GM12878 (cell line): ENCODE measurements at regions not wholly inside any gene's neighbourhood (a gene's known extent, or its start where the extent isn't known, plus 50 kb on each side); places are given as distances from the start of the nearest gene placed in this dataset.
A peak's percentile ranks its signal among the peaks of the same experiment; 100 is the strongest.

Source experiments
- ATAC-seq: fragments of 200-7000 bp; cut with Tn5 transposase; 3 replicates; pipeline ENCODE4 v1.9.1; 2020; ENCODE audit warnings: mild to moderate bottlenecking, moderate library complexity
- BruUV-seq: library from RNA; stranded (reverse); fragments of 400-500 nt; replicated peaks from 2 replicates; lab custom pipeline; 2021; lab: Mats Ljungman, UMichigan
- CTCF ChIA-PET: fragments of 300-600 bp; sonication (Branson Sonifier 250); formaldehyde crosslinking; extraction: SDS; loops from one replicate; lab custom pipeline; 2021; ENCODE audit warnings: inconsistent platforms; lab: Yijun Ruan, JAX
- POLR2A ChIA-PET: fragments of 350-600 bp; formaldehyde crosslinking; extraction: SDS; loops from one replicate; lab custom pipeline; 2021; ENCODE audit warnings: inconsistent platforms; lab: Charles Lee
- RAD21 ChIA-PET: fragments of 300-600 bp; sonication (Branson Sonifier 250); formaldehyde crosslinking; loops from one replicate; lab custom pipeline; 2023; ENCODE audit warnings: antibody characterized with exemption; ENCODE audit not compliant: unreplicated experiment; lab: Charles Lee
- SMC1A ChIA-PET: fragments of 300-600 bp; sonication (Branson Sonifier 250); formaldehyde crosslinking; loops from one replicate; lab custom pipeline; 2023; ENCODE audit not compliant: unreplicated experiment, uncharacterized antibody; lab: Charles Lee
- DNase-seq: peaks from one replicate; pipeline ENCODE4 v3.0.0-alpha.2; 2011; ENCODE audit warnings: low read depth, low spot score
- FAIRE-seq: peaks from 3 replicates; lab custom pipeline; 2011; peaks lifted over from hg19 to GRCh38; lab: Jason Lieb, UNC
- H2AFZ ChIP-seq: 2 replicates; pipeline ENCODE4 v1.6.0; 2011; ENCODE audit warnings: low read depth, low read length, control low read depth; ENCODE audit not compliant: control insufficient read depth
- H3K27ac ChIP-seq: 2 replicates; pipeline ENCODE4 v1.5.1; 2011; ENCODE audit warnings: control low read depth; ENCODE audit not compliant: control insufficient read depth, insufficient read depth
- H3K27me3 ChIP-seq, 2 experiments: replicated peaks in 1 of 2; 2 replicates each; pipeline versions ENCODE4 v1.6.0 to v1.6.1; 2011; ENCODE audit warnings: low read length in 1 of 2; ENCODE audit not compliant: control insufficient read depth in 2 of 2, insufficient read depth in 2 of 2
- H3K36me3 ChIP-seq, 2 experiments: 2 replicates each; pipeline ENCODE4 v1.5.1; 2011; ENCODE audit warnings: low read length in 1 of 2; ENCODE audit not compliant: control insufficient read depth in 2 of 2, insufficient read depth in 2 of 2
- H3K4me1 ChIP-seq: 2 replicates; pipeline ENCODE4 v1.6.1; 2011; ENCODE audit warnings: mild to moderate bottlenecking, low read length, moderate library complexity, mixed read lengths; ENCODE audit not compliant: control insufficient read depth, insufficient read depth
- H3K4me2 ChIP-seq: 2 replicates; pipeline ENCODE4 v1.6.0; 2011; ENCODE audit warnings: control low read depth; ENCODE audit not compliant: control insufficient read depth, insufficient read depth
- H3K4me3 ChIP-seq: fragments of 200-600 bp; sonication (generic); 2 replicates; pipeline ENCODE4 v1.5.1; 2016
- H3K79me2 ChIP-seq: 2 replicates; pipeline ENCODE4 v1.6.0; 2011; ENCODE audit warnings: low read length; ENCODE audit not compliant: control insufficient read depth, insufficient read depth
- H3K9ac ChIP-seq: 2 replicates; pipeline ENCODE4 v1.8.0; 2011; ENCODE audit warnings: low read length, control low read depth, mixed read lengths; ENCODE audit not compliant: control insufficient read depth, insufficient read depth
- H3K9me3 ChIP-seq: replicated peaks from 3 replicates; pipeline ENCODE4 v1.5.1; 2011; ENCODE audit warnings: mild to moderate bottlenecking, low read length; ENCODE audit not compliant: control insufficient read depth, insufficient read depth
- H4K20me1 ChIP-seq: 2 replicates; pipeline ENCODE4 v1.6.0; 2011; ENCODE audit not compliant: control insufficient read depth, insufficient read depth
- BHLHE40 ChIP-seq, 2 experiments: fragments of 450-650 bp in 1 of 2; IDR thresholded peaks; 2 replicates each; pipeline ENCODE4 v1.6.1; 2011 to 2017; ENCODE audit warnings: low read depth in 2 of 2, borderline replicate concordance in 1 of 2, improper control_type of control experiment in 1 of 2, low read length in 1 of 2, mild to moderate bottlenecking in 1 of 2
- CREM ChIP-seq: IDR thresholded peaks from 2 replicates; pipeline ENCODE4 v1.6.1; 2014; ENCODE audit warnings: antibody characterized with exemption, low read depth
- ESRRA ChIP-seq: IDR thresholded peaks from 2 replicates; pipeline ENCODE4 v1.6.1; 2012; ENCODE audit warnings: mild to moderate bottlenecking, low read length, improper control_type of control experiment
- GABPA ChIP-seq: IDR thresholded peaks from 2 replicates; pipeline ENCODE4 v1.6.1; 2014; ENCODE audit warnings: antibody characterized with exemption, low read depth, mild to moderate bottlenecking, inconsistent platforms
- IKZF1 ChIP-seq: fragments of 450-650 bp; conservative IDR thresholded peaks from 2 replicates; pipeline ENCODE4 v1.6.1; 2017; ENCODE audit warnings: antibody characterized with exemption, mild to moderate bottlenecking
- IKZF2 ChIP-seq, 2 experiments: fragments of 450-650 bp; IDR thresholded peaks; 2 replicates each; pipeline ENCODE4 v1.6.1; 2017; ENCODE audit warnings: mild to moderate bottlenecking in 2 of 2, moderate library complexity in 2 of 2
- IRF4 ChIP-seq: IDR thresholded peaks from 2 replicates; pipeline ENCODE4 v1.6.1; 2011; ENCODE audit warnings: low read depth, low read length
- JUNB ChIP-seq: IDR thresholded peaks from 2 replicates; pipeline ENCODE4 v1.6.1; 2016; ENCODE audit warnings: antibody characterized with exemption, mild to moderate bottlenecking
- MEF2B ChIP-seq: fragments of 450-650 bp; IDR thresholded peaks from 2 replicates; pipeline ENCODE4 v1.6.1; 2018; ENCODE audit warnings: mild to moderate bottlenecking, moderate library complexity; ENCODE audit not compliant: partially characterized antibody, poor library complexity, severe bottlenecking
- MTA2 ChIP-seq: fragments of 450-650 bp; IDR thresholded peaks from 2 replicates; pipeline ENCODE4 v1.6.1; 2016; ENCODE audit warnings: low read depth, mild to moderate bottlenecking, moderate library complexity
- NFIC ChIP-seq: IDR thresholded peaks from 2 replicates; pipeline ENCODE4 v1.6.1; 2012; ENCODE audit warnings: low read depth, mild to moderate bottlenecking, inconsistent platforms, low read length, moderate library complexity
- NR2F1 ChIP-seq: fragments of 450-650 bp; conservative IDR thresholded peaks from 2 replicates; pipeline ENCODE4 v1.6.1; 2017; ENCODE audit warnings: mild to moderate bottlenecking
- RUNX3 ChIP-seq: IDR thresholded peaks from 2 replicates; pipeline ENCODE4 v1.6.1; 2012; ENCODE audit warnings: low read length, inconsistent platforms
- SP1 ChIP-seq: IDR thresholded peaks from one replicate; pipeline ENCODE4 v1.6.1; 2011; ENCODE audit warnings: low read depth, low read length
- ZNF207 ChIP-seq: fragments of 450-650 bp; IDR thresholded peaks from 2 replicates; pipeline ENCODE4 v1.6.1; 2014; ENCODE audit warnings: antibody characterized with exemption, mild to moderate bottlenecking, borderline replicate concordance
- WGBS: methylation state at CpG from one replicate; pipeline ENCODE4 v1.1.6; 2016; ENCODE audit warnings: low lambda C conversion rate; ENCODE audit not compliant: insufficient replicate concordance, insufficient coverage; ENCODE audit errors: missing lambda C conversion rate; 5-methylcytosine and 5-hydroxymethylcytosine counted together
- in situ Hi-C: fragments of 300-500 bp; cut with MboI; formaldehyde crosslinking; loops from 9 replicates; pipeline ENCODE4 v1.14.3; 2018; ENCODE audit warnings: mixed read lengths
- intact Hi-C: fragments of 100-400 bp; cut with micrococcal nuclease; formaldehyde crosslinking; loops from one replicate; pipeline ENCODE4 v1.14.2; 2022; ENCODE audit not compliant: unreplicated experiment
- TF ChIP-seq, protein P1 (sequence below): fragments of 450-650 bp; IDR thresholded peaks from 2 replicates; pipeline ENCODE4 v1.6.1; 2017; ENCODE audit warnings: low read depth, mild to moderate bottlenecking, moderate library complexity
- TF ChIP-seq, protein P2 (sequence below): IDR thresholded peaks from 2 replicates; pipeline ENCODE4 v1.6.1; 2011; ENCODE audit warnings: low read depth, mild to moderate bottlenecking, low read length, moderate library complexity, borderline replicate concordance; ENCODE audit errors: extremely low read depth
- TF ChIP-seq, protein P3 (sequence below): fragments of 450-650 bp; IDR thresholded peaks from 2 replicates; pipeline ENCODE4 v1.6.1; 2016; ENCODE audit warnings: mild to moderate bottlenecking

DNA sequence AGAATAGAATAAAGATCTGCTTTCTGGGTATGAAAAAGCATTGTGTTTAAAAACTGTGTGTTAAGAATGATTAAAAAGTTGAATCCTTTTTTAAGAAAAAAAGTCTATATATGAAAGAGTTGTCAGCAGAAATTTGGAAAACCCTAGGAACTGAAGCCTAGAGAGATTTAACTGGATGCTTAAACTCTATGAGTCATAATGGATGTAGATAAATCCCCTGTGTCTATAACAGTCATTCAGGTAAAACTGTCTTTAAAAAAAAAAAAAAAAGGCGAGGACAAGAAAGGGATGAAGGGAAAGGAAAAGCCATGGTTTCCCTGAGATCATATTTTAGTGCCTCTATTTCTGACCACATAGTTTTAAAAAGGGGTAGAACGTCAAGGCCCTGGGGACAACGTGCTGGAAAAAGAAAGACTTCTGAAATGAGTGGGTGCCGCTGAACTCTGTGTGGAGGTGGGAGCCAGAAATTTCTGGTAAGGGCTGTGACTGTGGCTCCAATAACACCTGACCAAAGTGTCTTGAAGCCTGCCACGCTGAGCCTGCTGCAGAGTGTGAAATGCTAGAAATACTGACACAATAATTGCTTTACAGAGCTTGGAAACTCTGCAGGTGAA, 302.6 kb upstream of the ARID1B start:
- Histone ChIP-seq H2AFZ (no peak overlapping the region), H3K4me3 (no peak overlapping the region)
- peak; percentile 67 for ATAC-seq
- TF ChIP-seq ESRRA = no peak
- no peak for TF ChIP-seq SP1
- peak; percentile 72; the same call in 1 of the 2 replicates for TF ChIP-seq NFIC
- TF ChIP-seq IKZF2 (IDR thresholded peaks at IDR 0.05) = peak; percentile 53 to 59; a peak in 3 of 4 replicates
- no peak for TF ChIP-seq ZNF207
- TF ChIP-seq NR2F1 = 0 out of 2 replicates have a peak, but pooled peaks have one; percentile 26
- TF ChIP-seq, protein P1, sequence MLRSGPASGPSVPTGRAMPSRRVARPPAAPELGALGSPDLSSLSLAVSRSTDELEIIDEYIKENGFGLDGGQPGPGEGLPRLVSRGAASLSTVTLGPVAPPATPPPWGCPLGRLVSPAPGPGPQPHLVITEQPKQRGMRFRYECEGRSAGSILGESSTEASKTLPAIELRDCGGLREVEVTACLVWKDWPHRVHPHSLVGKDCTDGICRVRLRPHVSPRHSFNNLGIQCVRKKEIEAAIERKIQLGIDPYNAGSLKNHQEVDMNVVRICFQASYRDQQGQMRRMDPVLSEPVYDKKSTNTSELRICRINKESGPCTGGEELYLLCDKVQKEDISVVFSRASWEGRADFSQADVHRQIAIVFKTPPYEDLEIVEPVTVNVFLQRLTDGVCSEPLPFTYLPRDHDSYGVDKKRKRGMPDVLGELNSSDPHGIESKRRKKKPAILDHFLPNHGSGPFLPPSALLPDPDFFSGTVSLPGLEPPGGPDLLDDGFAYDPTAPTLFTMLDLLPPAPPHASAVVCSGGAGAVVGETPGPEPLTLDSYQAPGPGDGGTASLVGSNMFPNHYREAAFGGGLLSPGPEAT = 0 out of 2 replicates have a peak, but pooled peaks have one; percentile 38
- TF ChIP-seq, protein P2, sequence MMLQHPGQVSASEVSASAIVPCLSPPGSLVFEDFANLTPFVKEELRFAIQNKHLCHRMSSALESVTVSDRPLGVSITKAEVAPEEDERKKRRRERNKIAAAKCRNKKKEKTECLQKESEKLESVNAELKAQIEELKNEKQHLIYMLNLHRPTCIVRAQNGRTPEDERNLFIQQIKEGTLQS = no peak
- TF ChIP-seq RUNX3 = peak; percentile 67
- peak in 1 of 2 experiments; percentile 10; a peak in 1 of 4 replicates for TF ChIP-seq BHLHE40 (IDR thresholded peaks at IDR 0.05; ENCODE audit: borderline replicate concordance in 1 of 2, low read depth in 2 of 2, low read length in 1 of 2)
- 0 out of 2 replicates have a peak, but pooled peaks have one; percentile 31 for TF ChIP-seq IRF4
- peak; percentile 42; the same call in 1 of the 2 replicates for TF ChIP-seq IKZF1
- 0 out of 2 replicates have a peak, but pooled peaks have one; percentile 13 for TF ChIP-seq MTA2
- peak; percentile 85 for TF ChIP-seq JUNB
- TF ChIP-seq CREM = peak; percentile 11; the same call in 1 of the 2 replicates
- TF ChIP-seq, protein P3, sequence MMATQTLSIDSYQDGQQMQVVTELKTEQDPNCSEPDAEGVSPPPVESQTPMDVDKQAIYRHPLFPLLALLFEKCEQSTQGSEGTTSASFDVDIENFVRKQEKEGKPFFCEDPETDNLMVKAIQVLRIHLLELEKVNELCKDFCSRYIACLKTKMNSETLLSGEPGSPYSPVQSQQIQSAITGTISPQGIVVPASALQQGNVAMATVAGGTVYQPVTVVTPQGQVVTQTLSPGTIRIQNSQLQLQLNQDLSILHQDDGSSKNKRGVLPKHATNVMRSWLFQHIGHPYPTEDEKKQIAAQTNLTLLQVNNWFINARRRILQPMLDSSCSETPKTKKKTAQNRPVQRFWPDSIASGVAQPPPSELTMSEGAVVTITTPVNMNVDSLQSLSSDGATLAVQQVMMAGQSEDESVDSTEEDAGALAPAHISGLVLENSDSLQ = no peak
- TF ChIP-seq GABPA = no peak
- TF ChIP-seq MEF2B = peak; percentile 71
- TF ChIP-seq, all 136 proteins: peak for 12
- ChIA-PET SMC1A (no interaction called here), CTCF (interaction anchor here (1.7 kb wide), 1 partner anchor 148 kb away, joined by 3 read pairs; no protein-coding TSS in a partner anchor), RAD21 (no interaction called here), POLR2A (no interaction called here)
- no peak overlapping the region for H3K4me2 ChIP-seq
- DNase-seq = no peak
- H3K27me3 ChIP-seq = no peaks in the 10 kb centered on the region
- H3K9ac ChIP-seq = no peak overlapping the region
- intact Hi-C loops (no loop called here), in situ Hi-C loops (no loop called here)
- no peak for FAIRE-seq
- H3K9me3 ChIP-seq = no peaks in the 10 kb centered on the region
- no peak overlapping the region for H3K27ac ChIP-seq
- H3K4me1 ChIP-seq = no peaks in the 10 kb centered on the region
- no peaks in the 10 kb centered on the region for H4K20me1 ChIP-seq
- no peaks in the 10 kb centered on the region for H3K79me2 ChIP-seq
- H3K36me3 ChIP-seq = no peaks in the 10 kb centered on the region
- no TSS peak for BruUV-seq
- WGBS = 10% methylated on average over 4 of the region's 5 CpGs
